ENCODE measurements at regions not wholly inside any gene's neighbourhood (a gene's known extent, or its start where the extent isn't known, plus 50 kb on each side); places are given as distances from the start of the nearest gene placed in this dataset.

- TF ChIP-seq CTCF (IDR thresholded peaks at IDR 0.05) (no peak), POLR2A (IDR thresholded peaks at IDR 0.05) (no peak)
Measured at GRCh38 chr13:106400289-106400688, 135.2 kb downstream of the EFNB2 start.

Data from thyroid gland (tissue), 4 donors.